Tibial nerve (tissue), 4 donors: ENCODE measurements at regions not wholly inside any gene's neighbourhood (a gene's known extent, or its start where the extent isn't known, plus 50 kb on each side); places are given as distances from the start of the nearest gene placed in this dataset.

Experiments
- CTCF ChIP-seq, 5 experiments: fragments of 200-600 bp in 3 of 5; fragments of 450-650 bp in 2 of 5; sonication (generic) in 3 of 5; IDR thresholded peaks; one replicate each; pipeline ENCODE4 v1.5.1; 2016 to 2019; ENCODE audit warnings: antibody characterized with exemption in 5 of 5, mild to moderate bottlenecking in 3 of 5, moderate library complexity in 2 of 5
- EP300 ChIP-seq, 2 donors: sonication (generic); formaldehyde crosslinking; IDR thresholded peaks; one replicate each; pipeline ENCODE4 v1.6.1; 2017; ENCODE audit warnings: antibody characterized with exemption in 2 of 2, mild to moderate bottlenecking in 1 of 2
- POLR2A ChIP-seq, 2 donors: fragments of 450-650 bp; IDR thresholded peaks; one replicate each; pipeline ENCODE4 v1.6.1; 2017; ENCODE audit warnings: antibody characterized with exemption in 2 of 2, mild to moderate bottlenecking in 2 of 2, moderate library complexity in 2 of 2

- TF ChIP-seq CTCF (IDR thresholded peaks at IDR 0.05) (no peak), POLR2A (IDR thresholded peaks at IDR 0.05) (no peak), EP300 (IDR thresholded peaks at IDR 0.05) (no peak)
These were observed 53.5 kb upstream of the LCLAT1 start for GRCh38 chr2:30393510-30393909.
